Gastrocnemius medialis (tissue), 4 donors: ENCODE measurements at regions not wholly inside any gene's neighbourhood (a gene's known extent, or its start where the extent isn't known, plus 50 kb on each side); places are given as distances from the start of the nearest gene placed in this dataset.

ENCODE experiments used
- ATAC-seq, 2 donors: fragments of 150-250 bp; one replicate each; pipeline ENCODE4 v1.9.1; 2016
- DNase-seq, 2 donors: peaks; one replicate each; pipeline ENCODE4 v3.0.0-alpha.2; 2019
- H3K27ac ChIP-seq, 4 donors: fragments of 200-600 bp; sonication (generic); 1 replicate in 1 of 4; 2 replicates in 3 of 4; pipeline ENCODE4 v1.5.1; 2016 to 2018; ENCODE audit warnings: mild to moderate bottlenecking in 2 of 4, moderate library complexity in 1 of 4
- H3K27me3 ChIP-seq, 3 donors: fragments of 200-600 bp; sonication (generic) in 2 of 3; 1 replicate in 1 of 3; 2 replicates in 2 of 3; pipeline versions ENCODE4 v1.5.1 to v1.6.0; 2016 to 2019; ENCODE audit warnings: mild to moderate bottlenecking in 1 of 3, moderate library complexity in 1 of 3
- H3K36me3 ChIP-seq, 2 donors: fragments of 200-600 bp; sonication (generic) in 1 of 2; one replicate each; pipeline ENCODE4 v1.5.1; 2017 to 2018
- H3K4me1 ChIP-seq, 2 donors: fragments of 200-600 bp; sonication (generic) in 1 of 2; one replicate each; pipeline ENCODE4 v1.5.1; 2016 to 2017; ENCODE audit warnings: mild to moderate bottlenecking in 2 of 2
- H3K4me3 ChIP-seq, 4 donors: fragments of 200-600 bp; sonication (generic) in 3 of 4; 1 replicate in 1 of 4; 2 replicates in 3 of 4; pipeline ENCODE4 v1.5.1; 2016 to 2019; ENCODE audit warnings: mild to moderate bottlenecking in 2 of 4
- H3K9me3 ChIP-seq, 3 donors: fragments of 200-600 bp; sonication (generic) in 2 of 3; 1 replicate in 1 of 3; 2 replicates in 2 of 3; pipeline ENCODE4 v1.5.1; 2016 to 2019
- POLR2A ChIP-seq, 2 donors: fragments of 450-650 bp; IDR thresholded peaks; one replicate each; pipeline ENCODE4 v1.6.1; 2017; ENCODE audit warnings: antibody characterized with exemption in 2 of 2, mild to moderate bottlenecking in 2 of 2, moderate library complexity in 2 of 2
- in situ Hi-C, 4 donors: fragments of 200-750 bp; cut with MboI; loops; one replicate each; pipeline versions ENCODE4 v1.15.0 to v1.8.0; 2017; ENCODE audit warnings: low sequenced_read_pairs in 4 of 4
- intact Hi-C: fragments of 100-400 bp; cut with DNase I; formaldehyde crosslinking; loops from one replicate; pipeline ENCODE4 v1.15.1; 2023; ENCODE audit warnings: low total_unique reads
- TF ChIP-seq, protein P1 (sequence below), 5 experiments: fragments of 450-650 bp in 3 of 5; fragments of 200-600 bp in 2 of 5; sonication (generic) in 2 of 5; IDR thresholded peaks in 4 of 5; conservative IDR thresholded peaks in 1 of 5; 1 replicate in 4 of 5; 2 replicates in 1 of 5; pipeline ENCODE4 v1.5.1; 2016 to 2019; ENCODE audit warnings: antibody characterized with exemption in 5 of 5, mild to moderate bottlenecking in 3 of 5, moderate library complexity in 3 of 5

DNA sequence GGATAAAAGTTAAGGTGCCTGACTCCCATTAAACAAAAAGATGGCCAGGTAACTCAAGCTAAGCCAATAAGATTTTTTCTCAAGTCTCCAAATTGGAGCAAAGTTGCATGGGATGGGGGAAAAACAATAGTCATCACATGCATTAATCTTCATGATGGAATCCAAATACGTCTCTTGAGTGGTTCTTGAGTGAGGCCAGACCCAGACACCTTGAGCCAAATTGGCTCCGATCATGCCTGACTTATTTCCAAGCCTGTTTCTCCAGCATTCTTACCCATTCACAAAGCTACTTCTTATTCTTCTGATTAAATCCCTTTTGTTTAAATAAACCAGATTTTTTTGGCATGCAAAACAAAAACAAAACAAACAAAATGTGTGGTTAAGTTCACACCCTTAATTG, 420.3 kb upstream of the NRSN1 start:
- no peaks in the 10 kb centered on the region for H3K36me3 ChIP-seq
- no peaks in the 10 kb centered on the region for H3K9me3 ChIP-seq
- no peak overlapping the region for H3K4me3 ChIP-seq
- intact Hi-C loops (no loop called here), in situ Hi-C loops (no loop called here)
- DNase-seq: no peak
- peaks cover 0 to 7% of the 10 kb centered on the region in 2 donors for H3K4me1 ChIP-seq
- H3K27me3 ChIP-seq: no peaks in the 10 kb centered on the region
- no peak for TF ChIP-seq POLR2A (IDR thresholded peaks at IDR 0.05)
- TF ChIP-seq, protein P1, sequence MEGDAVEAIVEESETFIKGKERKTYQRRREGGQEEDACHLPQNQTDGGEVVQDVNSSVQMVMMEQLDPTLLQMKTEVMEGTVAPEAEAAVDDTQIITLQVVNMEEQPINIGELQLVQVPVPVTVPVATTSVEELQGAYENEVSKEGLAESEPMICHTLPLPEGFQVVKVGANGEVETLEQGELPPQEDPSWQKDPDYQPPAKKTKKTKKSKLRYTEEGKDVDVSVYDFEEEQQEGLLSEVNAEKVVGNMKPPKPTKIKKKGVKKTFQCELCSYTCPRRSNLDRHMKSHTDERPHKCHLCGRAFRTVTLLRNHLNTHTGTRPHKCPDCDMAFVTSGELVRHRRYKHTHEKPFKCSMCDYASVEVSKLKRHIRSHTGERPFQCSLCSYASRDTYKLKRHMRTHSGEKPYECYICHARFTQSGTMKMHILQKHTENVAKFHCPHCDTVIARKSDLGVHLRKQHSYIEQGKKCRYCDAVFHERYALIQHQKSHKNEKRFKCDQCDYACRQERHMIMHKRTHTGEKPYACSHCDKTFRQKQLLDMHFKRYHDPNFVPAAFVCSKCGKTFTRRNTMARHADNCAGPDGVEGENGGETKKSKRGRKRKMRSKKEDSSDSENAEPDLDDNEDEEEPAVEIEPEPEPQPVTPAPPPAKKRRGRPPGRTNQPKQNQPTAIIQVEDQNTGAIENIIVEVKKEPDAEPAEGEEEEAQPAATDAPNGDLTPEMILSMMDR (IDR thresholded peaks at IDR 0.05 in 4 of 5, conservative IDR thresholded peaks at IDR 0.05 in 1 of 5): no peak
- H3K27ac ChIP-seq: no peak overlapping the region
- no peak for ATAC-seq

DNA sequence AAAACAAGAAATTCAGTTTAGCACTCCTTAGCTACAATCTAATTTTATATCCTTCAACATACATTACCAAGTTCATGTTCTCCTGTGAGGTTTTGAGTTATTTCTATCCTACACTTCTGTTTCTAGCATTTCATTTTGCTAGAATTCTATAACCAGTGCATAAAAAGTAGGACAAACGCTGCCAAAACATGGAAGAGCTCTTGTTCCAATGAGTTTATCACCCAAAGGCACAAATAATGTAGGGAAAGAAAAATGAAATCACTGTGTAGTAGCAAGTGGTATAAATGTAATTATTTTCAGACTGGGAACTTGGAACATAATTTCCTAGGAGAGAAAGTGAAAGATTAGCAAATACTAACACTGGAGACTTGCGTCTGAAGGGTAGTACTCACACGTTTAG, 413.3 kb upstream of the NRSN1 start:
- Histone ChIP-seq H3K4me3 (no peak overlapping the region), H3K27me3 (no peaks in the 10 kb centered on the region), H3K36me3 (no peaks in the 10 kb centered on the region), H3K9me3 (no peaks in the 10 kb centered on the region), H3K4me1 (no peaks in the 10 kb centered on the region), H3K27ac (no peak overlapping the region)
- DNase-seq: no peak
- in situ Hi-C loops (no loop called here), intact Hi-C loops (no loop called here)
- ATAC-seq: no peak
- TF ChIP-seq, protein P1 (IDR thresholded peaks at IDR 0.05 in 4 of 5, conservative IDR thresholded peaks at IDR 0.05 in 1 of 5): no peak
- no peak for TF ChIP-seq POLR2A (IDR thresholded peaks at IDR 0.05)

DNA sequence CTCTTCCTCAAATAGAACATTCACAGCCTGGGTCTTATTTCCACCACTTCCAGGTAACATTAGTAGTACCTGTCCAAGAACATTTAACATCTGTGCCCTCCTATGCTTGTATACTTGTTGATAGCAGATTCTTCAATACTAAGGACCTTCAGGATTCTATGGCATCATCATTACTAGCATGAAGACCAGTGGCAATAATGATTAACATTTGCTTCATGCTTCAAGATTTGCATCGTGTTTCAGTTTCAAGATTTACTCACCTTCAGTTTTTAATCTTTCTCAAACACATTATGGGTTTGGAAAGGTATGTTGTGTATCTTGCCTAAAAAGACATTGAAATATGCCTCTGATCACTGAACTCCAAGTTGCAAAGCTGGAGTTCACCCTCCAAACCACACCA, 412.8 kb upstream of the NRSN1 start:
- in situ Hi-C loops (no loop called here), intact Hi-C loops (no loop called here)
- Histone ChIP-seq H3K4me1 (no peaks in the 10 kb centered on the region), H3K36me3 (no peaks in the 10 kb centered on the region), H3K9me3 (no peaks in the 10 kb centered on the region), H3K27ac (no peak overlapping the region), H3K4me3 (no peak overlapping the region), H3K27me3 (no peaks in the 10 kb centered on the region)
- no peak for TF ChIP-seq POLR2A (IDR thresholded peaks at IDR 0.05)
- TF ChIP-seq, protein P1 (IDR thresholded peaks at IDR 0.05 in 4 of 5, conservative IDR thresholded peaks at IDR 0.05 in 1 of 5): no peak
- no peak for DNase-seq
- ATAC-seq: no peak

DNA sequence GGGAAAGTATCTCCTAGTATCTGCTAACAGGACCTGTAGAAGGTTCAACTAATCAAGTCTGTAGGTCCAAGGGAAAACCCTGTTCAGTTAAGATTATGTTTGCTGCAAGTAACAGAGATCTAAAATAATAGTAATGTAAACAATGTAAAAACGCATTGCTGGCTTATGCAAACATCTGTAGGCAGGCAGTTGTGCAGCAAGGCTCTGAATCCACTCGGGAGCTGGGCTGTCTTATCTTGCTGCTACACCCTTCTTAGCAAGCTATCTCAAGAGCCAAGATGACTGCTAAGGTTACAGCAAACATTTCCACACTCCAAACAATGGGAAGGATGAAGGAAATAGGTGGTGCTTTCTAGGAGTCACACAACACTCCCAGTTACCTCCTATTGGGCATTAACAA, 397.3 kb upstream of the NRSN1 start:
- intact Hi-C loops: no loop called here
- in situ Hi-C loops: no loop called here
- Histone ChIP-seq H3K27me3 (no peaks in the 10 kb centered on the region), H3K36me3 (no peaks in the 10 kb centered on the region), H3K27ac (no peak overlapping the region), H3K4me1 (no peaks in the 10 kb centered on the region), H3K9me3 (no peaks in the 10 kb centered on the region), H3K4me3 (no peak overlapping the region)
- DNase-seq (no peak), ATAC-seq (no peak)
- TF ChIP-seq, protein P1 (IDR thresholded peaks at IDR 0.05 in 4 of 5, conservative IDR thresholded peaks at IDR 0.05 in 1 of 5): no peak
- TF ChIP-seq POLR2A (IDR thresholded peaks at IDR 0.05): no peak

DNA sequence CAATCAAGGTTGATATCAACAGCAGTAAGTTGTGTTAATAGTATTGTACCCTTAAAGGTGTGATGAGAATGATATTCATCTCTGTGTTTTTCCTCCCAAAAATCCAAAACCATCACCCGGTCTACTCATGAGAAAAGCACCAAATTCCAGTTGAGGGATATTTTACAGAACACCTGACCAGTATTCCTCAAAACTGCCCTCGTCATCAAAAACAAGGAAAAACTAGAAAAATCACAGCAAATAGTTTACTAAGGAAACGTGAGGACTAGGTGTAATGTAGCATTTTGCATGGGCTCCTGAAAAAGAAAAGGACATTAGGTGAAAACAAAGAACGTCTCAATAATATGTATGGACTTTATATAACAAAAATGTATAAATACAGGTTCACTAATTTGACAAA, 394.4 kb upstream of the NRSN1 start:
- no peak overlapping the region for H3K4me3 ChIP-seq
- no peak for TF ChIP-seq POLR2A (IDR thresholded peaks at IDR 0.05)
- TF ChIP-seq, protein P1 (IDR thresholded peaks at IDR 0.05 in 4 of 5, conservative IDR thresholded peaks at IDR 0.05 in 1 of 5): no peak
- H3K27ac ChIP-seq: no peak overlapping the region
- intact Hi-C loops (no loop called here), in situ Hi-C loops (no loop called here)
- H3K9me3 ChIP-seq: no peaks in the 10 kb centered on the region
- no peaks in the 10 kb centered on the region for H3K27me3 ChIP-seq
- no peaks in the 10 kb centered on the region for H3K4me1 ChIP-seq
- H3K36me3 ChIP-seq: no peaks in the 10 kb centered on the region
- no peak for DNase-seq
- ATAC-seq: no peak
